HG03097 (cell line): ENCODE measurements at regions not wholly inside any gene's neighbourhood (a gene's known extent, or its start where the extent isn't known, plus 50 kb on each side); places are given as distances from the start of the nearest gene placed in this dataset.
"Not testable (repeated sequence)": the region's sequence is repeated elsewhere in the genome, so short reads cannot be mapped to it uniquely, and the experiment has no call there.

ENCODE experiments used
- ATAC-seq: cut with Tn5 transposase; IDR thresholded peaks from one replicate; pipeline ENCODE4 v1.9.1; 2021; ENCODE audit not compliant: unreplicated experiment, low FRiP score

DNA sequence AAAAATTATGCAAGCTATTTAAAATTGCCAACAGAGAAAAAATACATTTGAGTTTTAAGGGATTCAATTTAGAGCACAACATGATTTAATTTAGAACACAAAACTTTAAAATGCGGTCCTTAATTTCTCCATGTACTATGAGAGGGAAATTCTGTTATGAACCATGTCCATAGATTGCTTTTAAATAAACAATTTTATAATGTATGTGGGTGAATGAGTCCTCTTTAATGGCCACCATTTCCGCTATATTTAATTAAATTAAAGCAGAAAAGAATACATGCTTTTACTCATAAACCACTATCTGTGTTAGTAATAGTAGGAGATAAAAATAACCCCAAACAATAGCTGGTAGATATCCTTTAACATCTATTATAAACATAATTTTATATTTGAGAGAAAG is 914.6 kb downstream of the LTN1 start:
- no peak for ATAC-seq

DNA sequence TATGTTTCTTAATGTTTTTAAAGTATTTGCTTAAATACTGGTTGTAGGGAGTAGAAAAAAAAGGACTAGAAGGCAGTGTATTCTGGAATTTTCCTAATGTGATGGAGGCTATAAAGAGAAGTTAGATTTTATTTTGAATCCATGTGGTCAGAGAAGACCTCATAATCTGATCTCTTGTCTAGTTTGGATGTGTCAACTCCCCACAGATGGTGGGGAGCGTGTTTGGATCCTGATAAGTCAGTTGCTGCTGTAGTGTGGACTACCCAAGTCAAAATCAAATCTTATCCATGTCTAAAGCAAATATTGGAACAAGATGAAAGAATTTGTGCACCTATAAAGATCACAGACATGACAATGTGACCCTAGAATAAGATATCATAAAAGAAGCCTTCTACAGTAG is 918.0 kb downstream of the LTN1 start:
- ATAC-seq: no peak

DNA sequence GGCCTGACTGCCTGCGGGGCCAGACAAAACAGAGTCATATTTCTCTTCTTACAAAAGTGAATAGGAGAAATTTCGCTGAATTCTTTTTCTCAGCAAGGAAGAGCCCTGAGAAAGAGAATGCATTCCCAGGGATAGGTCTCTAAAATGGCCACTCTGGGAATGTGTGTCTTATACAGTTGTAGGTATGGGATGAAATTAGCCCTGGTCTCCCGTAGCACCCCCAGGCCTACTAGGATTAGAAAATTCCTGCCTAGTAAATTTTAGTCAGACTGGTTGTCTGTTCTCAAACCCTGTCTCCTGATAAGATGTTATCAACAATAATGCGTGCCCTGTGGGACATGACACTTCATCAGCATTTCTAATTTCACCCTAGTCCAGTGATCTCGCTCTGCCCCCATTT is 920.1 kb downstream of the LTN1 start:
- no peak for ATAC-seq

DNA sequence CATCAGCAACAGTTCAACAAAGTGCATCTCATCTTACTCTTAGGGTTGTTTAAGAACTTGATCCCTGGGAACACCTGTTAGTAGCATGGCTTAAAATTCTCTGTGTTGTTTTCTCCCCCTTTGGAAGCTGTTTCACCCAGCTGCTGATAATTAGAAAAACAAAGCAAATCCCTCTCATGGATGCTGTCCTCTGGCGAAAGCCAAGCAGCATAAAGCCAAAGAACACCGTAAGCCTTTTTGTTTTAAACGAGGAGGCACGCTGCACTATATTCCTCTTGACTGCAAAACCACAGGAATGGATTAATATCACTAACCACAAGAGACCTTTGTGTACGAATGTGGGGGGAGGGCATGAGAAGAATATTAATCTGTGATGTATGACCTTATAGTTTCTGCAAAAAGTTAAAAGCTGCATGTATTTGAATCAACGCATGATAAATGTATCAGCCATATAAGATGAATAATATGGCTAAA is 923.2 kb downstream of the LTN1 start:
- ATAC-seq: no peak

DNA sequence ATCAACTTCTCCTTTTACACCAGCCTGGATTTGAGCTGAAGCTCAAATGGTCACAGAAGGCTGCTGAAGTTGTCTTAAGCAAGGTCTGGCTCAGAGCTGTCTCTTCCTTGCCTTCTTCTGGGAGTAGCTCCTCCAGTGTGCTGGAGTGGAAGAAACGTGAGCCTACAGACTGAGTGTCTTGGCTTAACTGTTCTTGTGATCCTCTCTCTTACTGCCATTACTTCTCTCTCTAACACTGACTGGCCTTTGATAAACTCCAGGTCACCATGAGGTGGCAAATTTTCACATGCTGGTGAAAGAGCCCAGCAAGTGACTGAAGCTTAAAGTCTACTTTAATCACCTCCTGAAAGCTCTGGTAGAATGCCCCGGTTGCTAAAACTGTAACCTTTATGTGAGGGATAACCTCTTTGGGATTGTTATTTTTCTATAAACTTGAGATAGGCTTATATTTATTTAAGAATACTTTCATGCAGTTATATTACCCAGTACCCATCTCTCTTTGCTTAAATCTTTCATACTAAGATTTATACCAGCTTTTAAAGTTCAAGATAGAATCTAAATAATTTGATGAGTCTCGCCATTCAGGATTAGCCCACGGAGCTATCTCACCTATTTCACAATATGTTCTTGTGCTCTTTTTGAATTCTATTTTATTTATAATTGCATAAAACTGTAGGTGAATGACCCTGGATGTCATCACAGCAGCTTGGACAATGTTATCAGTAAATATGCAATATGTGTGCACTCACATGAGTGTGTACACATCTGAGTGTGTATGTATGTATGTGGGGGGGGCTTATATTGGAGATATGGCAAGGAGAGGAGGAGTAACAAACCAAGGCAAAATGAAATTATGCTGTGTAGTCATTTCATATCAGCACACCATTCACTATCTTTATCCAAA is 924.0 kb downstream of the LTN1 start:
- no peak for ATAC-seq

DNA sequence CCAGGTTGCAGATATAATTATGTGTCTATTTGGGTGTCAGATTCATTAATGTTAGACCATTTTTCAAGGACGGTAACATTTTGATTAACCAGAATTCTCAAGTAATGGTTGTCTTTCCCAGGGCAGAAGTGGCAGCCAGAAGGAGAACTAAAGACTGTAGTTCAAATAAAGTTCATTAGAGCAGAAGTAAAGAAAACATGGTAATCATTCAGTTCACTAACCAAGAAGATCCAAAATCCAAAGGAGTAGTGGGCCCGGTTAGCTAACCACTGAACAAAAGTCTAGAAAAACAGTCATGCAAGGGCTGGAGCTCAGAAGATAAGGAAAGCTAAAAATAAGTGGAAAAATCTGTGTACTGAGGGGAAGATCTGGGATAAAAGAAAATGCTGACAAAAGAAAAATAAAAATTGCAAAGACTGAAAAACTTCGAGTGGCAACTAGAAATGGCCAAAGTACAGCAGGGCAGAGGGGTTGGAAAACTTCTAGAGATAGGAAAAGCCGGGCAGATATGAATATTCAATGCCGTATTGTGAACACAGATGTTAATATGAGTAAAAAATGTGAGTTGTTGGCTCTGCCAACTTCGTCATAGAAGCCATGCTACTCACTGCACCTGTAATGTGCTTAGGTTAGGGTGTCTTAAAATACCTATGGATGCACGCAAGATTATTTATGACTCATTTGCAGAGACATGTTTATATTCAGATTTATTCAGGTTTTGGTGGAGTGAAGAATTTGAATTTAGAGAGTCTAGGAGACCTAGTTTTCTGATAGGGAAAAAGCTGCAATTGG is 925.9 kb downstream of the LTN1 start:
- ATAC-seq: no peak

DNA sequence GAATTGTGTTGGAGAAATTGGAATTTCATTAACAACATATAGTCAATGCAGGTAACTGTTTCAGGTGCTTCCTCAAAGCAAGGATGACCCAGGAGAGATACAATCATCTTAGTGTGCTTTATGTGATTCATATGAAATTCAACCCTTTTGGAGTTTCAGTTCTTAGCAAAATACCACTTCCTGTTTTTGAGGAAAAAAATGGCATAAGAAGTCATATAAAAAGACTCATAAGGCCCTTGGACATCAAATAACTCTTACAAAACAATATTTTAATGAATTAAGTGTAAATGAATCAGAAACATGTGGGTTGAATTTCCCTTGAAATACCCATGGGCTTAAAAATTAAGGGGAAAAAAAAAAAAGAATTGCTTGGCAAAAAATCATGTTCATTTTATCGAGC is 926.6 kb downstream of the LTN1 start:
- no peak for ATAC-seq

DNA sequence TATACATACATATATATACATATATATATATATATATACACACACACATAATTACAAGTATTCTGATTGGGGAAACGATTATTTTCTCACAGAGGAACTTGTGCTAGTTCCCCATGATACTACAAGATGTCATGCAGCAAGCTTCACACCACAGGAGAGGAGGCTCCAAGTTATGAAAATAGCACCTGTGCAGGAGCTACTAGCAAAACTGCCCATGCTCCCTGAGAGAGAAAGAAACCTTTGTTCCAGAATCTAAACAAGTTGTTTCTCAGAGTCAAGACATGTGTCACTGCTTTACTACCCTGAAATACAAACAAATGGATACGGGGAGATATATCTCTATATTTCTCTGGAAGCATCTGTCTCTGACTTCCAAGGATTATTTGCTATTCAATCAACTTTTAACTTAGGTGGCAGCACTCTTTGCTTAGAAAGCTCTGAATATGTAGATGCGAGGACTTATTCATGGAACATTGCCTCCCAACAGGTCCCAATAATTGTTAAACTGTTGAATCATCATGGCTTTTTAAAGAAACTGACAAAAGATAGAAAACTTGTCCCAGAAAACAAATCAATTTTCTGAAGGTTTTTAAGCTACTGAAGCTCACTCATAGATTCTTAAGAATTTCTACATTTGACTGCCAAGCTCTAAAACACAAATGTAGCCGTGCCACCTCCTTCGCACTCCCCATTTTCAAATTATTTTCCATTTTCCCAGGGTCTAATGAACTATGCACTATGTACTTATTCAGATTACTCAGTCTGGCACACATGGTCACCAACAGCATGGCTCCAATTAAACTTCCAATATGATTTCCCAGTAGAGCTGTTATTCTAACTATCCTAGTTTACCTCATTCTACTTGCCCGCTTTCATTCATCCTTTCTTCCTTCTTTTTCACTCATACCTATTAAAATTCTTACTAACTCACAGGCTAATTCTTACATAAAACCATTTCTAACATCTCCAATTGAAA is 929.1 kb downstream of the LTN1 start:
- ATAC-seq: no peak

DNA sequence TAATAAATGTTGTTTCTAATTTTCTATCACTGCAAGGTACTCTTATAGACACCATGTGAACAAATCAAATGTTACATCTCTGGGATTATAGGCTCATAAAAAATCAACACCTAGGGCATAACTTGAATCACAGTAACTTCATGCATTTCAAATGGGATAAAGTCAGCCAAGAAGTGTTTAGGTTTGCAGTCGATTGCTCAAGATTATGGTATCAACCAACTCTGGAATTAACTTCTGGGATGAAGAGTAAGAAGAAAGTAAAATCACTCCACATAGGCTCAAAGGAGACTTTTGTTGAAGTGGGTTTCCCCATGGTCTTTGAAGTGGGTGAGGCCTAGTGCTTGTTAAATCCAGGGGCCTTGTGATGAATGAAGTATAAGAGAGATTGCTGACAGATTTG is 939.7 kb downstream of the LTN1 start:
- ATAC-seq: not testable (repeated sequence)

DNA sequence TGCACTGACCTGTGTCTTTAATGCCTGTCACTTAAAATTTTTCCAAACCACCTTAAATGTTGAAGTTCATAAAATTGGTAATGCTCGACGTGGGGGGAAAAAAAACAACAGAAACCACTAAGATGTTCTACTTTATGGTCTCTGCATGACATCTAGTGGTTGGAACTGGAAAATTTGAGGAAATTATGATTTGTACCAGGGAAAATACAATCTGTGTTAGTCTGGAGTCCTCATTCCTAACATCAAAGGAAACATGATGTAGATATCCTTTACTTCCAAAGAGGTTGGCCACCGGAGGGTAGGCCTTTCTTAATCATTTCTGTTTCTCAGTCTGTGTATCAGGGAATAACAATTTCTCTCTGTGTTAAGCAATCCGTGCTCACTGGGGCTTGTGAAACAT is 941.0 kb downstream of the LTN1 start:
- not testable (repeated sequence) for ATAC-seq

DNA sequence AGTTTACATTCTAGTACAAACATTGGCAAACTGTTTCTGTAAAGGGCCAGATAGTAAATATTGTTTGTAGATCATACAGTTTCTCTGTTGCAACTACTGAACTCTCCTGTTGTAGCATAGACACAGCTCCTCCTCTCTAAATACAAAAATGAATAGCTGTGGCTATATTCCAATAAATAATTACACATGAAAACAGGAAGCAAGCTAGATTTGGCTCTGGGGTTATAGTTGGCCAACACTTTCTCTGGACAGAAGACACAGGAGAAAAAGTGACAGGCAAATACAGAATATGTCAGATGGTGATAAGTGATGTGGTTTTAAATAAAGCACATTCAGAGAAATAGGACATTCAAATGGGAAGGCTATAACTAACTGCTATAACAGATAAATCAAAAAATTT is 957.0 kb downstream of the LTN1 start:
- not testable (repeated sequence) for ATAC-seq

DNA sequence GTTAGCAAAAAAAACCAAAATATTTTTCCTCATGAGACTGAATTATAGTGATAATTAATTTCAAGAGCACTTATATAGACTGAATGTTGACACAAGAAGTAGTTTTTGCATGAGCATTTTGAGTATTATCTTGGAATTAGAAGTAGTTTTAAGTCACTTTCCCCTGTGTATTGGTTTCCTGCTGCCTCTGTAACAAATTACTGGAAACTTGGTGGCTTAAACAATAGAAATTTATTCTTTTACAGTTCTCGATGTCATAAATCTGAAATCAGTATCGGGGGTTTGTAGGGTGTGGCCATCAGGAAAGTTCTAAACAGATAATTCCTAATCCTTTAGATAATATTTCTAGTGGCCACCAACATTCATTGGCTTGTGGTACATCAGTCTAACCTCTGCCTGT is 957.8 kb downstream of the LTN1 start:
- not testable (repeated sequence) for ATAC-seq

DNA sequence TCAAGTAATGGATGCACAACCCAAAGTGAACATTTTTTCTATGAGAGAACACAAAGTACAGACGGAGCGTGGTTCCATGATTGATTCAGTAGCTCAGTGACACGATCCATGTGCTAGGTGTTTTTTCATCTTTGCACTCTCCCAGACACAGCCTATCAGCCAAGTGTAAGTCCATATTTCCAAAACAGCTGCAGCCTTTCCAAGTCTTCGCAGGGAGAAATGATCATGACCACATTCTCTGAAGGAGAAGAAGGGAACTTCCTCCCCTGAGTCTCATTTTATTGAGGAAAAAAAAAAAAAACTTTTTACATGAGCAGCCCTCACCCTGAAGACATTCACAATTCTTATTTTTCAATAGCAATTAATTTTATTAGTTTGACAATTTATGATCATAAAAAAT is 958.3 kb downstream of the LTN1 start:
- not testable (repeated sequence) for ATAC-seq

DNA sequence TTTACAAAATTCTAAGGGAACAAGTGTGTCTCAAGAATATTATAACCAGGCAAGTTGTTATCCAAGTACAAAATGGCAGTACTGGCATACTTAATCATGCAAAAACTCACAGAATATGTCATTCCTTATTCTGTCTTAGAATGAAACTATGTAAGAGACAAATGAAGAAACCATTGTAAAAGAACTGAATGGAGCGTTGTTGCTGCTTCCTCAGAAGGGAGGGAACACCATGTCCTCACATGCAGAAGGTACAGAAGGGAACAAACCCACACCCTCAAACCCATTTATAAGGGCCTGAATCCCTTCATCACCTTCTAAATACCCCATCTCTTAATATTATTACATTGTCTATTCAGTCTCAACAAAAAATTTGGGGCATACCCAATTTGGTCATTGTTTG is 960.0 kb downstream of the LTN1 start:
- not testable (repeated sequence) for ATAC-seq

DNA sequence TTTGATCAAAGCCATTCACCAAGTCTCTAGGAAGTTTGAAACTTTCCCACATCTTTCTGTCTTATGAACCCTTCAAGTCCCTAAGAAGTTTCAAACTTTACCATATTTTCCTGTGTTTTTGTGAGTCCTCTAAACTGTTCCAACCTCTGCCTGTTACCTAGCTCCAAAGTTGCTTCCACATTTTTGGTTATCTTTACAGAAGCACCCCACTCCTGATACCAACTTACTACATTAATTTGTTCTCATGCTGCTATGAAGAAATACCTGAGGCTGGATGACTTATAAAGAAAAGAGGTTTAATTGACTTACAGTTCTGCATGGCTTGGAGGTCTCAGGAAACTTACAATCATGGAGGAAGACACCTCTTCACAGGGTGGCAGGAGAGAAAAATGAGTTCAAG is 961.6 kb downstream of the LTN1 start:
- ATAC-seq: not testable (repeated sequence)

DNA sequence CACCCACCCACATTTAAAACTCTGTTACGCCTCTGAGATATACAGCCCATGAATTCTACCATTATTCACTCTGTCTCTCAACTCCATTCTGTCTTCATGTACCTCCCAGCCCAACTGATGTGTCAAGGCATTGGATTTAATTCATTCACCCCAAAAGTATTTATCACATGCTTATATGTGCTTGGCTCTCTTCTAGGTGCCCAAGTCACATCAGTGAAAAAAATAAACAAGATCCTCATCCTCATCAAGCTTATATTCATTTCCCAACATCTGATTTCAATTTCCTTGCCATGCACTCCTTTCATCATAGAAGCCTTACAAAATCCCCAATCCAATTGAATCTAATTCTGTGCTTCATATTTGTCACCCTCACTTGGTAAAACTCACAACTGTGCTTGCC is 967.6 kb downstream of the LTN1 start:
- ATAC-seq: no peak

DNA sequence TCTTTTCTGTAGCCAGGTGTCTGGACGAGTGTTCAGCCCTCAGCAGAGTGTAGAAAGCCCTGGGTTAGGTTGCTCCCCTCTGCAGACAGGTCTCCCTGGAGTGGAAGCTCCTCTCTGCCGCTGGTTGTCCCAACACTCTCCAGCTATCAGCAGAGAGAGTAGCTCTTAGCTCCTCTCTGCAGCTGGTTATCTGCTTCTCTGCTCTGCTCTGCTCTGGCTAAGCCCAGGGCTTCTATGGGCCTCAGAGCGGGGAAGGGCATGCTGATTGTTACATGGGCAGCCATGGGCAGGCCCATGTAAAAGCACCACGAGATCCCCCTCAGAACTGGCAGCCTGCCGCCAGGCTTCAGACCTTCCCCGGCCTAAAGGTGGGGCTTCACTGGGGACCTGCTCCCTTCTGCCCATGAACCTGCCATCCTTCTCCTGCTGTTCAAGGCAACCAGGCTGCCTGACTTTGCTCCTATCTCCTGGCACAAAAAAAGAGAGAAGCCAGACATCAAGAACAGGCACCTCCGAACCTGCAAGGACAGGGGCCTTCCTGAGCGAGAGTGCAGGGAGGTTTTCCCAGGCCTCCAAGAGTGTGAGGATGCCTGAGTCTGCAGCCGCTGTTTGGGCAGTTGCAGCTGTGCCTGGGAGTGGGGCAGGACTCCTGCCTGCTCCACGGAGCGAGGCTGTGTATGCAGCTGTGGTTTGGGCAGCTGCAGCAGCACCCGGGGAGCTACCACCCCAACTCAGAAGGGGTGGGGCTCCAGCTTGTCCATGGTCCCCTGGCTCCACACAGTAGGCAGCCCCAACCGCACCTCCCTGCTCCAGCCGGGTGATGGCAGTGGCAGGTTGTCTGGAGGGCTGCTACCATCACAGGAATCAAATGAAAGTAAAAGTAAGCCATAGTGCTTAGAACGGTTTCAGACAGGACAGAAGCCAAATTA is 973.7 kb downstream of the LTN1 start:
- ATAC-seq: no peak

DNA sequence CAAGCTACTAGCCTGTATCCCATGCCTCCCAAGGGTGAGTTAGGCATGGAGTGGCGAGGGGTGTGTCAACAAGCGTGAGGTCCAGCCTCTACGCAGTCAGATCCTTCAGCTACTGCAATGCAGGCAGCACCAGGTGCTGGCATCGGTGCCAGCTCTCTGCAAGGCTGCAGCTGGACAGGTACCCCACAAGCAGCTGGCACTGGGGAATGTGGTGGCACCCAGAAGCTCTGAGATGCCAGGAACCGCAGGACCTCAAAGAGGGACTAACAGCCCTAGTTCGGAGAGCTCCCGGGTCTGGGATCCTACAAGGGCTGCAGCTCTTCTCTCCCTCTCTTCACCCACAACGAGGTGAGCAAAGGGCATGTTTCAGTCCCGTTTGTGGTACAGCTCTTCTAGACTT is 974.5 kb downstream of the LTN1 start:
- no peak for ATAC-seq

DNA sequence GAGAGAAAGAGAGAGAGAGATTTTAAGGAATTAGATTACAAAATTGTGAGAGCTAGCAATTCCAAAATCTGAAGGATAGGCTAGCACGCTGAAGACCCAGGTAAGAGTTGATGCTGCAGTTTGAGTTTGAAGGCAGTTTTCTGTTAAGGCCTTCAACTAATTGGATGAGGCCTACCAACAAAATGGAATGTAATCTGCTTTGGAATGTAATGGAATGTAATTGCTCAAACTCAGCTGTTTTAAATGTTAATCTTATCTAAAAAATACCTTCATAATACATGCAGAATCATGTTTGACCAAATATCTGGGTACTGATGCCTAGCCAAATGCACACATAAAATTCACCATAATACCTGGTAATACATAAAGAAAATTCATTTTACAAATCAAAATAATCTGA is 976.1 kb downstream of the LTN1 start:
- no peak for ATAC-seq
